ENCODE measurements at regions not wholly inside any gene's neighbourhood (a gene's known extent, or its start where the extent isn't known, plus 50 kb on each side); places are given as distances from the start of the nearest gene placed in this dataset.

DNA sequence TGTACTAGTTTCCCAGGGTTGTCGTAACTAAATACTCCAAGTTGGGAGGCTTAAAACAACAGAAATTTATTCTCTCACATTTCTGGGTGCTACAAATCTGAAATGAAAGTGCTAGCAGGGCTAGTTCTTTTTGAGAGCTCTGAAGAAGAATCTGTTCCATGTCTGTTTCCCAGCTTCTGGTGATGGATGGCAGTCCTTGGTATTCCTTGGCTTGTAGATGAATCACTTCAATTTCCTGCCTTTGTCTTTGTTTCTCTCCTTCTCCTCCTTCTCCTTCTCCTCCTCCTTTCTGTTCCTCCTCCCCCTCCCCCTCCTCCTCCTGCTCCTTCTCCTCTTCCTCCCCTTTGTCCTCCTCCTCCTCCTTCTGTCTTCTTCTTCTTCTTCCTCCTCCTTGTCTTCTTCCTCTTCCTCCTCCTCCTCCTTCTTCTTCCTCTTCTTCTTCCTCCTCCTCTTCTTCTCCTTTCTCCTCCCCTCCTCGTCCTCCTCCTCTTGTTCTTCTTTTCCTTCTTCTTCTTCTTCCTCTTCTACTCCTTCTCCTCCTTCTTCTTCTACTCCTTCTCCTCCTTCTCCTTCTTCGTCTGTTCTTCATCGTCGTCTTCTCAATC is 104.7 kb upstream of the ANKRD55 start:
- no peak for DNase-seq

GRCh38 chr5:56335212-56335611 is 102.1 kb upstream of the ANKRD55 start:
- DNase-seq: no peak

DNA sequence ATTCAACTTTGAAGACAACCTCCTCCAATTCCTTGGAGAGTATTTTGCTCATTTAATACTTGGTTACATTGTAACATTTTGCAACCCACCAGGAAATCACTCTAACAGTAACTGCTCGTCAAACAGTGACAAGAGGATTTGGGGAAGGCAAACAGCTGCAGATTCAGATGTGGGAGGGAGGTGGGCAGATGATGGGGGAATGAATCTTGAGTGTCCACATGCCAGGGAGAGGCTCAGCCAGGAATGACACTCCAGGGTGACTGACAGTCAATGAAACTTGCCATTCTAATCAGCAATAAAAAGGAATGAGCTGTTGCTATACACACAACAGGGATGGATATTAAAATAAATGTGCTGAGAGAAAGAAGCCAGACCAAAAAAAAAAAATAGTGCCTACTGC is 97.7 kb upstream of the ANKRD55 start:
- no peak for DNase-seq

GRCh38 chr5:56330167-56330566 is 97.0 kb upstream of the ANKRD55 start:
- DNase-seq: no peak

DNA sequence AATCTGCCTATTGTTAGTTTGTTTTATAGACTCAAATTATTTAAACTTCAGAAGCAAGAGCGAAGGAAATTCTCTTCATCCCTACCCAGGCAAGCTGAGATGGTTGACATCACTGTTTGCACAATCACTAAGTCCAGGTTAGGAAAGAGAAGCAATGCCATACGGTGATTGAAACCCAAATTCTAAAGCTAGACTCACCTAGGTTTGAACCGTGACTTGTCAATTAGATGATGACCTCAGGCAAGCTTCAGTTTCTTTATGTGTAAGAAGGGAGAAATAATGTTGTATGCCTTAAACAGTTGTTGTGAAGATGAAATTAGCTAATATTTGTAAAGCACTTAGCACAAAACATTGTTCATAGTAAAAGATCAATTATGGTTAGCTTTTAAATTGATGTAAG is 96.5 kb upstream of the ANKRD55 start:
- DNase-seq: no peak

GRCh38 chr5:56328753-56329560 is 95.8 kb upstream of the ANKRD55 start:
- no peak for DNase-seq

GRCh38 chr5:56327809-56328208 is 94.7 kb upstream of the ANKRD55 start:
- DNase-seq: no peak

DNA sequence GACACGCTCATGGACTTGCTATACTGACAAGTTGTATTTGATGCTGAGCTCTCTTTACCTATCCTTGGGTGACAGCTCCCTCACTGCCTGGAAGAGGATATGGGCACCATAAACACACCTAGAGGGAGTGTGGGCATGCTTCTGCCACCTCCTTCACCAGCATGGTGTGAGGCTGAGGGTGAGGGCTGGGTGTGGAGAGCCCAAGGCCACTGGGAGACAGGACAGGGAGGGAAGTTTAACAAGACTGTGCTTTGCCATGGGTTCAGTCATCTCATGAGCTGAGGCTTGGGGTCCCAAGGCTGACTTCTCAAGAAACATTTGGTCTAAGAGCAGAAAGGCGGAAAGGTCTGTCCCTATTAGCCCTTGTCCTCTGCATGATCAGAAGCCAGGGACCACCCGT is 93.6 kb upstream of the ANKRD55 start:
- no peak for DNase-seq

DNA sequence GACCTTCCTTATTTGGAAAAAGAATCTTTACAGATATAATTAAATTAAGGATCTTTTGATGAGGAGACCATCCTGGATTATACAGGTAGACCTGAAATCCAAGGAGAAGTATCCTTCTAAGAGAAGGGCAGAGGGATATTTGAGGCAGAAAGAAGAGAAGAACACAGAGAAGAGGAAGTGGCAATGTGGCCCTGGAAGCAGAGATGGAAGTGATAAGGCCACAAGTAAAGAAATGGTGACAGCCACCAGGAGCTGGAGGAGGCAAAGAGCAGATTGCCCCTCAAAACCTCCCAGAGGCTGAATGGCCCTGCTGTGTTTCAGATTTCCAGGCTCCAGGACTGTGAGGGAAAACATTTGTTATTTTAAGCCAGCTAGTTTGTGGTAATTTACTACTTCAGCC is 93.0 kb upstream of the ANKRD55 start:
- no peak for DNase-seq

DNA sequence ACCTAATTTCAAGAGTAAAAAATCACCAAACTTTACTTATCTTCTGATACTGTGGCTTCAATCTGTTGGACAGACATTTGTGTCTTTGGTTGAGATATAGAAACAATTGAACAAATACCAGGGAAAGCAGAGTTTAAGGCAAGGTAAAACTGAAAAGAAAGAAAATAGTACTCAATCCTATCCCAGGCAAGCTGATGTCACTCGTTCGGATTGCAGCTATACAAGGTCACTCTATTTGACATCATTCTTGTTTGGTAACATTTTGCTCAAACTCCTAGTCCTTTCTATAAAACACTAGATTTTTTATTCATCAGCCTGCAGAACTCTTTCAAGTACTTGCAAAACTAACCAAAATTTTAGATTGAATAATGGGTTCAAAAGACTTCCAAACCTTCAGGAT is 91.9 kb upstream of the ANKRD55 start:
- DNase-seq: no peak

GRCh38 chr5:56323505-56323904 is 90.4 kb upstream of the ANKRD55 start:
- peak; percentile 47 for DNase-seq

- DNase-seq: no peak
Observed at GRCh38 chr5:56322592-56322991, 89.5 kb upstream of the ANKRD55 start.

DNA sequence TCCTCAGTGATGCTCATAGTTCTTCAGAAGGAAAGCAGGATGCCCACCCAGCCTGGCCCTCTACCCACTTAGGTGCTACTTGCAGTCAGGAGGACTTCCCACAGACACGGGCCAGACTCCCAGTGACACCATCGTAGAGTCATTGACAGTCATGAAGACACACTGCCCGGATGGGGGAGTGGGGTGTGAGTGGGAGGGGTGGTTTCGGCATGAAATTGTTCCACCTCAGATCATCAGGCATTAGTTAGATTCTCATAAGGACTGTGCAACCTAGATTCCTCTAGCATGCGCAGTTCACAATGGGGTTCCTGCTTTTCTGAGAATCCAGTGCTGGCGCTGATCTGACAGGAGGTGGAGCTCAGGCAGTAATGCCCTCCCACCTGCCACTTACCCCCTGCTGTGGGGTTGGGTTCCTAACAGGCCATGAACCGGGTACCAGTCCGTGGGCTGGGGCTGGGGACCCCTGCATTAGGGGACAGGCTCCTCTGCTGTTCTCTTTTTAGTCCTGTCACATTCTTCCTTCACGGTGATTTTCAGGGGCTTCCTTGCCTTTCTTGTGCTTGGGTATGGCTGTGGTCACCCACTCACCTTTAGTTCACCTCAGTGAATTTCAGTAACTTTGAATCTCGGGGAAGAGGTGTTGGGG is 88.2 kb upstream of the ANKRD55 start:
- DNase-seq: no peak

GRCh38 chr5:56320686-56321085 is 87.6 kb upstream of the ANKRD55 start:
- no peak for DNase-seq

DNA sequence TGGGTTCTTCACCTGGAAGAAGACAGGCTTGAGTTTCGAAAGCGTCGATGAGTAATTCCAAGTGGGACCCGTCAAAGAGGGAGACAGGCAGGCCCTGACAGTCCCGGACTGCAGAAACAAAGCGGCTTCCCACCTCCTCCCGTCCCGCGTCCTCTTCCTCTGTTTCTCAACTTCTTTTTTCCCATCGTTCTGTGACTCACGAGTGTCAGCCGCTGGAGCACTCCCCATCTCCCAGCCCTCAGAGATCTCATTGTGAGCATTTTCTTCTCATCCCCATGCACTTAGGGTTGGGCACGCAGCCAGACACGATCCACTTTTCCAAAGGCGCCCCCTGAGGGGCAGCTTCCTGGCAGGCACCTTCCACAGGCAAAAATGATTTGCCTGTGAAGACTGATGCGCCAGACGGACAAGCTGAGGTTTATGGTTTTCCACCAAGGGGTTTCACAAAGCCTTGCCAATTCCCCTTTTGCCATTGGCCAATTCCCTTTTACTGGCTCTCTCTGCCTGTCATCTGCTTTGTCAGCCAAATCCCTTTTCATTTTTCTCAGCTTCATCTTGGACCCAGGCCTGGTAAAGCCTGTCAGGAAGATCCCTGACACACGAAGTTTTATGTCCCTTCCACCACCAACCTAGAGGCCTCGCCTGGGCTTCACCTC is 86.5 kb upstream of the ANKRD55 start:
- DNase-seq: no peak

GRCh38 chr5:56317923-56318561 is 84.9 kb upstream of the ANKRD55 start:
- DNase-seq: no peak

GRCh38 chr5:56316299-56316994 is 83.3 kb upstream of the ANKRD55 start:
- no peak for DNase-seq

- DNase-seq: no peak
Observed at GRCh38 chr5:56314529-56314928, 81.4 kb upstream of the ANKRD55 start.

DNA sequence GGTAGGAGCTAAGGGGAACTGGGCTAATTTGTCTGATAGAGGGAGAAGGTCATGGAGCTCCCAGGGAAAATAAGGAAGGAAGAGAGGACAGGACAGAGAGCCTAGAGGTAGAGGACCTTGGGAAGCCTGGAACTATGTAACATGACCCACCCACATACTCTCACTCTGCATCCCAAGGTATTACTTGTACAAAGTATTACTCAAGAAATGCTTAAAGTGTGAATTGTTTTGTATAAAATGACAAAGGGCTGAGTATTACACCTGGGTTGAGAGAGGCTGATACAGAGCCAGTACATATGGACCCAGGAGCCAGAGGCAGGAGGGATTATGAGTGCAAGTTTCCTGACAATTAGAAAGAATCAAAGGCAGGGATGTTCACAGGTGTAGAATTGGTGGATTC is 80.5 kb upstream of the ANKRD55 start:
- DNase-seq: no peak

GRCh38 chr5:56313004-56313531 is 79.9 kb upstream of the ANKRD55 start:
- no peak for DNase-seq

DNA sequence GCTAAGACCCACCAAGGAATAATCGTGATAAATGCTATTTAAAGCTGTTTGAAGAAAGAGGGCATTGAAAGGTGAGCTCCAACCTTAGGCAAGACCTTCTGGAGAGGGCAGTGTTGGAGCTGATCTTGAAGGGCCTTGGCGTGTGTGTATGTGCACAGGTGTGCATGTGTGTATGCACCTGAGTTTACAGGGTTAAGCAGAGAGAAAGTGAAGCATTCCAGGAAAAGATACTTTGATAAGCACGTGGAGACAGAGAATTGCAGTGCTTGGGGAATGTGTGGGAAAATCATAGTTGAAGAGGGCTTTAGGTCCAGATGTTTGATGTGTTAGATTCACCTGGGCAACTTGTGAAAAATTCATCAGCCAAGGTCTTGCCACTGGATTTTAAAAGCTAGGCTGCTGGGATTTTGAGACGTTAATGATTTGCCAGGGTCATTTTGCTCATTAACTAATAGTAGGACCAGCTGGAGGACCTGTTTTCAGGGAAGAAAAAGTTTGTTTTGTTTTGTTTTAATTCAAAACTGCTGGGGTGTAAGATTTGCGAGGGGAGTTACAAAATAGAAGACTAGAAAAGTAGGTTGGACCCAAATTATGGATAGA is 78.3 kb upstream of the ANKRD55 start:
- no peak for DNase-seq

DNA sequence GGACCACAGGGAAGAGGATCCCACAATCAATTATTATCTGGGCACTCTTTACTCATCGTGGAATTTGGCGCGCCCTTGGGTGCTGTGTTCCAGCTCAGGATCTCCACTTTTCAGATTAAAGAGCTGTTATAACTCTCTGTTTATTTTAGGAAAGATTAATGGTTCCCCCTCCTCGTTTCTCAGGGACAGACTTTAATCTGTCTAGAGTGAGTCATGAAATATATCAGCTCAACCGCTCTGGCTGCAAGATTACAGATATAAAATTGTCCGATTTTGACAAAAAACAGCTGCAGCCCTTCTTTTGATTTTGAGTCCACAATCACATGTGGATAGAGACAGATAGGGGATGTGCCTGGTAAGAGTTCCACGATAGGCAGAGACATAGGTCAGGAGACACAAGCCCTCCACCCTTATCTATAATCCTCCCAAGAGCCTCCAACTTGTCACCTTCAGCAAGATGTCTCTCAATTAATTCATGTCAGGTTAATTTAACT is 77.6 kb upstream of the ANKRD55 start:
- no peak for DNase-seq

All from RPMI8226 (cell line).